ENCODE measurements at regions not wholly inside any gene's neighbourhood (a gene's known extent, or its start where the extent isn't known, plus 50 kb on each side); places are given as distances from the start of the nearest gene placed in this dataset.

DNA sequence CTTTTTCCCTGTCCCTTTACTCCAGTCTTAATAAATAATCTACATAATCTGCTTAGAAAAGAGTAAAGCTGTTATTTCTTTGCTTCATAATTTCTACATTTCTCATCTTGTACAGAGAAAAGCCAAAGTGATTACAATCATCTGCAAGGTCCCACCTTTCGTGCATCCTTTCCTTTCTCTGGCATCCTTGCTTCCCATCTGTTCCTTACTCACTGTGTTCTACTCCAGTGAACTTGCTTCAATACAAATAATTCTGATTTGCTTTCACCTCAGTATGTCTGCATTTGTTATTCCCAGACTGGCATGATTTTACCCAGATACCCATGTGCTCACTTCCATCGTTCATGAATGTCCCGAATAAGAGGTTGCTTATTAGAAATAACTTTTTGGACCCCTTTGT is 99.4 kb upstream of the DSEL start:
- intact Hi-C loops (cut with DNase I; ENCODE audit: low total_unique reads): no loop called here
- no peak for TF ChIP-seq EP300 (IDR thresholded peaks at IDR 0.05; ENCODE audit: low read depth)
- Histone ChIP-seq H3K36me3 (no peaks in the 10 kb centered on the region), H3K4me1 (no peaks in the 10 kb centered on the region), H3K9me3 (no peaks in the 10 kb centered on the region), H3K4me3 (no peak overlapping the region), H3K27me3 (no peaks in the 10 kb centered on the region), H3K27ac (no peak overlapping the region)
- no peak for DNase-seq
- 77 to 86% methylated on average over 3 of the region's 3 CpGs for WGBS, 2 donors (ENCODE audit: low coverage in 1 of 2)
- in situ Hi-C loops (cut with MboI; ENCODE audit: low pct_ligation_motif_present in 1 of 4, low pct_unique_long_range_greater_than_20kb in 1 of 4, low sequenced_read_pairs in 3 of 4): no loop called here

- TF ChIP-seq EP300 (IDR thresholded peaks at IDR 0.05; ENCODE audit: low read depth): no peak
- no peak for TF ChIP-seq POLR2AphosphoS5 (IDR thresholded peaks at IDR 0.05)
- no peak for TF ChIP-seq CTCF (IDR thresholded peaks at IDR 0.05)
- no peaks in the 10 kb centered on the region for H3K27me3 ChIP-seq
- no peaks in the 10 kb centered on the region for H3K4me1 ChIP-seq
- 82 to 88% methylated on average over 4 to 5 of the region's 5 CpGs for WGBS, 2 donors (ENCODE audit: low coverage in 1 of 2)
- intact Hi-C loops (cut with DNase I; ENCODE audit: low total_unique reads): no loop called here
- H3K36me3 ChIP-seq: no peaks in the 10 kb centered on the region
- DNase-seq: no peak
- H3K4me3 ChIP-seq: no peak overlapping the region
- no peak overlapping the region for H3K27ac ChIP-seq
- H3K9me3 ChIP-seq: no peaks in the 10 kb centered on the region
- in situ Hi-C loops (cut with MboI; ENCODE audit: low pct_ligation_motif_present in 1 of 4, low pct_unique_long_range_greater_than_20kb in 1 of 4, low sequenced_read_pairs in 3 of 4): no loop called here
These were observed 97.2 kb upstream of the DSEL start for GRCh38 chr18:67613731-67614130.

GRCh38 chr18:67612281-67612680 is 95.8 kb upstream of the DSEL start:
- WGBS, 2 donors (ENCODE audit: low coverage in 1 of 2): 86 to 95% methylated on average over 1 of the region's 1 CpG
- no peak for DNase-seq
- no peaks in the 10 kb centered on the region for H3K4me1 ChIP-seq
- H3K36me3 ChIP-seq: no peaks in the 10 kb centered on the region
- H3K4me3 ChIP-seq: no peak overlapping the region
- in situ Hi-C loops (cut with MboI; ENCODE audit: low pct_ligation_motif_present in 1 of 4, low pct_unique_long_range_greater_than_20kb in 1 of 4, low sequenced_read_pairs in 3 of 4) (no loop called here), intact Hi-C loops (cut with DNase I; ENCODE audit: low total_unique reads) (no loop called here)
- no peaks in the 10 kb centered on the region for H3K9me3 ChIP-seq
- TF ChIP-seq CTCF (IDR thresholded peaks at IDR 0.05) (no peak), POLR2AphosphoS5 (IDR thresholded peaks at IDR 0.05) (no peak), EP300 (IDR thresholded peaks at IDR 0.05; ENCODE audit: low read depth) (no peak), POLR2A (IDR thresholded peaks at IDR 0.05) (no peak)
- no peaks in the 10 kb centered on the region for H3K27me3 ChIP-seq
- no peak overlapping the region for H3K27ac ChIP-seq

DNA sequence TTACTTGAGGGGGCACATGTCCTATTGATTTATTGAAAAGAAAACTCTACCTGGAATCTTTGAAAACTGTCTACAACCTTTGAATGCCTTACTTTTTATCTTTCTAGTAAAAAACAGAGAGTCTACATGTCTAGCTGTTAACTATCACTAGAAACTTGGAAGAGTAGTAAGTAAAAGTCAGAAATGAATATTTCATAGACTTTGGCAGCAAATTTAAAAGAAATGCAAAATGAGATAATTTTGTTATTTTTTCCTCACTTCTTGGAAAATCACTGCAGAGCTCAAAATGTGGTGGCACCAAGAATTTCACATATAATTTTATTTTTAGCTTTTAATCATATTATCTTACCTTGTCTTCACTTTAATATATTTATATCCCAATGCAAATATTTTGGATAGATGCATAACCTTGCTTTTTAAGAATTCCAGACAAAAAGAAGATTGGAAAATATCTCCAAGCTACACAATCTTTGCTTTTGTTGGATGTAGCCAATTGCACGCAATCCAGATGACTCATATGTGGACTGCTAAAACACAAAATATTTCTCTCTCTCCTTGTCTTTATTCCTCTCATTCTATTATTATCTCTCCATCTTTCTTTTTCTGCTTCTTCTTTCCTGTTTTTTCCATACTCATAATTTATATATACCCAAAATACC is 92.2 kb upstream of the DSEL start:
- no peak for TF ChIP-seq EP300 (IDR thresholded peaks at IDR 0.05; ENCODE audit: low read depth)
- no peak for TF ChIP-seq POLR2A (IDR thresholded peaks at IDR 0.05)
- no peak for TF ChIP-seq POLR2AphosphoS5 (IDR thresholded peaks at IDR 0.05)
- TF ChIP-seq CTCF (IDR thresholded peaks at IDR 0.05): no peak
- H3K9me3 ChIP-seq: no peaks in the 10 kb centered on the region
- in situ Hi-C loops (cut with MboI; ENCODE audit: low pct_ligation_motif_present in 1 of 4, low pct_unique_long_range_greater_than_20kb in 1 of 4, low sequenced_read_pairs in 3 of 4): no loop called here
- no peaks in the 10 kb centered on the region for H3K27me3 ChIP-seq
- no peak overlapping the region for H3K27ac ChIP-seq
- H3K4me3 ChIP-seq: no peak overlapping the region
- intact Hi-C loops (cut with DNase I; ENCODE audit: low total_unique reads): no loop called here
- H3K36me3 ChIP-seq: no peaks in the 10 kb centered on the region
- no peak for DNase-seq
- 80 to 85% methylated on average over 1 of the region's 1 CpG for WGBS, 2 donors (ENCODE audit: low coverage in 1 of 2)
- no peaks in the 10 kb centered on the region for H3K4me1 ChIP-seq

- in situ Hi-C loops (cut with MboI; ENCODE audit: low pct_ligation_motif_present in 1 of 4, low pct_unique_long_range_greater_than_20kb in 1 of 4, low sequenced_read_pairs in 3 of 4): no loop called here
These were observed 91.7 kb upstream of the DSEL start for GRCh38 chr18:67608191-67608590.

More at GRCh38 chr18:67608191-67608590, 91.7 kb upstream of the DSEL start:
- no peak overlapping the region for H3K27ac ChIP-seq
- intact Hi-C loops (cut with DNase I; ENCODE audit: low total_unique reads): no loop called here
- no peaks in the 10 kb centered on the region for H3K27me3 ChIP-seq
- H3K9me3 ChIP-seq: no peaks in the 10 kb centered on the region
- H3K4me3 ChIP-seq: no peak overlapping the region
- no peaks in the 10 kb centered on the region for H3K4me1 ChIP-seq
- H3K36me3 ChIP-seq: no peaks in the 10 kb centered on the region
- no peak for TF ChIP-seq POLR2A (IDR thresholded peaks at IDR 0.05)
- no peak for TF ChIP-seq POLR2AphosphoS5 (IDR thresholded peaks at IDR 0.05)
- TF ChIP-seq CTCF (IDR thresholded peaks at IDR 0.05): no peak
- no peak for TF ChIP-seq EP300 (IDR thresholded peaks at IDR 0.05; ENCODE audit: low read depth)
- no peak for DNase-seq
